NCI-H345 treated with DMSO at 0.1 percent for 48 hours (cell line): ENCODE measurements at regions not wholly inside any gene's neighbourhood (a gene's known extent, or its start where the extent isn't known, plus 50 kb on each side); places are given as distances from the start of the nearest gene placed in this dataset.
"Not testable (repeated sequence)": the region's sequence is repeated elsewhere in the genome, so short reads cannot be mapped to it uniquely, and the experiment has no call there.

Experiments used
- DNase-seq: peaks from one replicate; lab custom pipeline; 2025; ENCODE audit not compliant: unreplicated experiment; lab: John Stamatoyannopoulos, UW

DNA sequence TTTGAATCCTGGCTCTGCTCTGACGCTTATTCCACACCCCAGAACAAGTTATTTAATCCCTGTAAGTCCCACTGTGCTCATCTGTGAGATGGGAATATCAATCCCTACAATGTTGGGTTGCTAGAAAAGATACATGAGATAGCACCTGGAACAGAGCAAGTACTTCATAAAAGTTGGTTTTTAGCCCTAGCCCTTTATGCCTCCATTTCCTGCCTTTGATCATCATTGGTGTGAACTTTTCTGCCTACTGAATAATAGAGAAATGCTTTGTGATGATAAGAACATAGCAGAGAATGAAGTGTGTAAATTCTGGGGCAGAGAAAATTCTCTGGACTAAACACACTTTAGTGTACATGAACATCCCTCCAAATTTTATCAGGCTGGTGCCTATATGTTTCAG lies 90.3 kb upstream of the RANBP6 start:
- no peak for DNase-seq

DNA sequence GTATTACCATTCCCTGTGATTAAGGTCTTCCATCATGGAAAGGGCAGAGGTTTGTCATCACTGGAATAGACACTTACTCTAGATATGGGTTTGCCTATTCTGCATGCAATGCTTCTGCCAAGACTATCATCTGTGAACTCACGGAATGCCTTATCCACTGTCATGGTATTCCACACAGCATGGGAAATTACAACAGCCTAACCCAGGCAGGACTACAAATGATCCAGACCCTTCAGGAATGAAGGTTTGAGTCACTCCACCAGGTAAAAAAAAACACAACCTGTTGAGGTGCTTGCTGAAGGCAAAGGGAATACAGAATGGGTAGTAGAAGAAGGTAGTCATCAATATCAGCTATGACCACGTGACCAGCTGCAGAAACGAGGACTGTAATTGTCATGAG lies 89.0 kb upstream of the RANBP6 start:
- not testable (repeated sequence) for DNase-seq

DNA sequence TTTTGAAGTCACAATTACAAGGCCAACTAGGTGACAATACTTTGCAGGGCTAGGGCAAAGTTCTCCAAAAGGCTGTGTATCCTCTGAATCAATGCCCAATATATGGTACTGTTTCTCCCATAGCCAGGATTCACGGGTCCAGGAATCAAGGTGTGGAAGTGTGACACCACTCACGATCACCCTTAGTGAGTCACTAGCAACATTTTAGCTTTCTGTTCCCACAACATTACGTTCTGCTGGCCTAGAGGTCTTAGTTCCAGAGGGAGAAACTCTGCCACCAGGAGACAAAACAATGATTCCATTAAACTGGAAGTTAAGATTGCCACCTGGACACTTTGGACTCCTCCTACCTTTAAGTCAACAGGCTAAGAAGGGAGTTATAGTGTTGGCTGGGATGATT lies 88.5 kb upstream of the RANBP6 start:
- DNase-seq: not testable (repeated sequence)

GRCh38 chr9:6102336-6102987 lies 87.0 kb upstream of the RANBP6 start:
- not testable (repeated sequence) for DNase-seq

DNA sequence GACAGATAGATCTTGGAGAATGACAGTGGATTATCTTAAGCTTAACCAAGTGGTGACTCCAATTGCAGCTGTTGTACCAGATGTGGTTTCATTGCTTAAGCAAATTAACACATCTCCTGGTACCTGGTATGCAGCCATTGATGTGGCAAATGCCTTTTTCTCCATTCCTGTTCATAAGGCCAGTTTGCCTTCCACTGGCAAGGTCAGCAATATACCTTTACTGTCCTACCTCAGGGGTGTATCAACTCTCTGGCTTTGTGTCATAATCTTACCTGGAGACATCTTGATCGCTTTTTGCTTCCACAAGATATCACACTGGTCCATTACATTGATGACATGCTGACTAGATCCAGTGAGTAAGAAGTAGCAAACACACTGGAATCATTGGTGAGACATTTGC lies 86.3 kb upstream of the RANBP6 start:
- not testable (repeated sequence) for DNase-seq

GRCh38 chr9:6099346-6099745 lies 83.9 kb upstream of the RANBP6 start:
- not testable (repeated sequence) for DNase-seq

DNA sequence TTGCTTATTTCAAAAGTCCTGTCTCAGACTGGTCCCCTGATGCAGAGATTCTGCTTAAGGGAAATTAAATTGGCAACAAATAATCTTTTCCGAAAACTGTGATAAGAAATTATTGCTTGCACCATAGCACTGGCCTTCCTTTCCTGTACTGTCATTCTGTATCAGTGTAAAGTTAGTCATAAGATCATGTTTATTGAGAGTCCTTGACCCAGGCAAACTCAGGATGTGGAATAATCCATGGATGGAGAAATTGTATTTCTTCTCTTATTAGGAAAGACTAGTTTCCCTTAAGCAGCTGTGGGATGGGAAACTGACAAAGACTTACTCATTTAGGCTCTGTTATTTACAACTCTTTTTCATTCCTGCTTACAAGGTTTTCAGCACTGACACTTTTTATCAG lies 83.0 kb upstream of the RANBP6 start:
- no peak for DNase-seq

GRCh38 chr9:6096821-6097220 lies 81.4 kb upstream of the RANBP6 start:
- DNase-seq: no peak

DNA sequence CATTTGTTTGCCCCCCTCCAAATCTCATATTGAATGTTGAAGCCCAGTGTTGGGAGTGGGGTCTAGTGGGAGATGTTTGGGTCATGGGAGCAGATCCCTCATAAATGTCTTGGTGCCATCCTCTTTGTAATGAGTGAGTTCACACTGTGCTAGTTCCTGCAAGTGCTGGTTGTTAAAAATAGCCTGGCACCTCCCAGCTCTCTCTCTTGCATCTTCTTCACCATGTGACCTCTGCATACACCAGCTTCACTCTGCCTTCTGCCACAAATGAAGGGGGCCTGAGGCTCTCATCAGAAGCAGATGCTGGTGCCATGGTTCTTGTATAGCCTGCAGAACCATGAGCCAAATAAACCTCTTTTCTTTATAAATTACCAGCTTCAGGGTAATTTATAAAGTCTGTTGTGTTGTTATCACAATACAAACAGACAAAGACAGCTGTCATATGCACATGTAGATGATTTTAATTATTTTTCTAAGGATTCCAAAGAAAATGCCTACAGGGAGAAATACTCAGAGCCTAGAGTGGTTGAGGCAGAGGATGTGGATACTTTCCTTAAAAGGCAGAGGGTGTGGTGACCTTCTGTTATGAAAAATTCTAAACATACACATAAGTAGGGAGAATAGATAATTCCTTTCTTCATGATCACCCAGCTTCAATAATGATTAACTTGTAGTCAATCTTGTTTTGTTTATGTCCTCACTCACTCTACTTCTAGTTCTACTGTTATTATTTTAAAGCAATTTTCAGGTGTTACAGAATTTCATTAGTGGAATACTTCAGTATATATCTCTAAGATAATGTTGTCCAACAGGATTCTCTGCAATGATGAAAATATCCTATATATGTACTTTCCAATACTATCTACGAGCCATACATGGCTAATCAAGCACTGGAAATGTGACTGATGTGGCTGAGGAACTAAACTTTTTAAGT lies 75.1 kb upstream of the RANBP6 start:
- DNase-seq: no peak

DNA sequence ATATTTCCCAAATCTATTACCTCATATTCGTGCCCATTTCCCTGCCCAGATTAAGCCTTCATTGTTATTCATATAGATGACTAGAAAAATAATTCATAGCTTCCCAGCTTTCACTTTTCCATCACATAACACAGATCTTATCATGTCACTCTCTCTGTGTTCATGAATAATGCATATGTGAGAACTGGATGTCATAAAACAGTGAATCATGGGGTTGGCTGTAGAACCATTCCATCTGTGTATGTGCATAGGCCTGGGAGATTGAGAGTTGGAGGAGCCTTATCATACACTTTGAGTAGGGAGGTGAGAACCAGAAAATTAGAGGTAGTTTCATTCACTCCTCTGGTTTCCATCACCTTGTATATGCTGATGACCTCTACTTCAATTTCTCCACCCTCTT lies 73.9 kb upstream of the RANBP6 start:
- no peak for DNase-seq

- no peak for DNase-seq
These were observed 70.7 kb upstream of the RANBP6 start for GRCh38 chr9:6086006-6086655.

DNA sequence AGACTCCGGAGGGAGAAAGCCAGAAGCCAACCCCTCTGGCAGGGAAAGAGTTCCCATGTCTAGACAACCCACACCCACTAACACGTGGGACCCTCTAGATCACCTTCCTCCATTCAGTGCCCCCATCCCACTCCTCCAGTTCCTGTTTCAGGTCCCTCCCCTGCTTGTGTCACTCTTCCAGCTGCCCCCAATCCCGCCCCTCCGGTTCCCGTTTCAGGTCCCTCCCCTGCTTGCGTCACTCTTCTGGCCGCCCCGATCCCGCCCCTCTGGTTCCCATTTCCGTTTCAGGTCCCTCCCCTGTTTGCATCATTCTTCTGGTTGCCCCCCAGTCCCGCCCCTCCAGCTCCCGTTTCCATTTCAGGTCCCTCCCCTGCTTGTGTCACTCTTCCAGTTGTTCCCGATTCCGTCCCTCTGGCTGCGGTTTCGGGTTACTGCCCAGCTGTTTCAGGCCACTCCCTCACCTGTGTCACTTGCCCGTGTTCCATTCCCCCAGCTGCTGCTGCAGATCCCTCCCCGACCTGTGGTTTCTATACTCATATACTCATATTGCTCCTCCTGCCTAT lies 64.8 kb upstream of the RANBP6 start:
- peak; percentile 84 for DNase-seq

GRCh38 chr9:6079386-6079785 lies 64.0 kb upstream of the RANBP6 start:
- no peak for DNase-seq

- DNase-seq: no peak
These were observed 63.1 kb upstream of the RANBP6 start for GRCh38 chr9:6078382-6079105.

DNA sequence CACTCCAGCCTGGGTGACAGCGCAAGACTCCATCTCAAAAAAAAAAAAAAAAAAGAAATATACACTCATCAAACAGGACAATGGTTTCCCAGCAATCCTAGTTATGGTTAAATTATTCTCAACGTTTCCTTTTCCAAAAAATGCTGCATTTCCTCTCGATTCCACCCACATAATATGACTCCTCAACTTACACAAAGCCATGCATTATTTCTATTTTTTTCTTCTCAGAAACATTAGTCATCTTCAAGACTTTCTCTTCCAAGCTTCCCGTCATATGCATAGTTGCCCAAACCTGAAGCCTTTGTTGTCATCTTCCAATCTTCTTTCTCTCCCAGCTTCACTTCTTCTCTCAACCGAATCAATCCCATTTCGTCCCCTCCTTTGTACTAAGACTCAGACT lies 61.4 kb upstream of the RANBP6 start:
- no peak for DNase-seq

DNA sequence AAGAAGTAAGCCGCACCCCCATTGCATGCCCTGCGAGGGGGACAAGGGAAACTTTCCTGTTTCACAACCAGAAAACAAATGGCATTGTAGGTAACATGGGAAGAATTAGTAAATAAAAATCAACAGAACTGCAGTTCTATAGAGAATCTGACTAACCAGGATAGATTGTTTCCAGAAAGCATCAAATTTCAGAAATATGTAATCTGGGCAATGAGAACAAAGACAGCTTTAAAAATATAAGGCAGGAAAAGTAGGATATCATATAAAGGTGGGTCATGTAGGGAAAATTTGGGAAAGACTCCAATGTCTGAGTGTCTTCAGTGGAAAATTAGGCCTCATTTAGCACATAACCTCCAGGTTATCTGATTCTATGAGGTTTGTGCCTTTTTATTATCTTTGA lies 58.3 kb upstream of the RANBP6 start:
- no peak for DNase-seq

DNA sequence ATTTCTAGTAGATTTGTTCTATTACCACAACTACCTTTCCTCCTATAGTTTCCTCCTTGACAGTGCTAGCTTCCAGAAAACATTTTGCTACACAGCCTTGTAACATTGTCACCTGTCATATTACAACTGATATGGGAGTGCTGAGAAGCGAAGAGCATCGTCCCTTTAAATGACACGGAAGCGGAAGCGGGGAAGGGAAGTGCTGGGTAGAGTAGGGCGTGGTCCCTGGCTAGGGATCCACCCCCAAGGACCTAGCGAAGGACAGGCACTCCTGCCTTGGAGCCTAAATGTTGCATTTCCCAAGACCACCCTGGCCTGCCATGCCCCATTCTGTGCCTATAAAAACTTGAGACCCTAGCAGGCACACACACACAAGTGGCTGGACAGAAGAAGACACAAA lies 57.4 kb upstream of the RANBP6 start:
- no peak for DNase-seq

DNA sequence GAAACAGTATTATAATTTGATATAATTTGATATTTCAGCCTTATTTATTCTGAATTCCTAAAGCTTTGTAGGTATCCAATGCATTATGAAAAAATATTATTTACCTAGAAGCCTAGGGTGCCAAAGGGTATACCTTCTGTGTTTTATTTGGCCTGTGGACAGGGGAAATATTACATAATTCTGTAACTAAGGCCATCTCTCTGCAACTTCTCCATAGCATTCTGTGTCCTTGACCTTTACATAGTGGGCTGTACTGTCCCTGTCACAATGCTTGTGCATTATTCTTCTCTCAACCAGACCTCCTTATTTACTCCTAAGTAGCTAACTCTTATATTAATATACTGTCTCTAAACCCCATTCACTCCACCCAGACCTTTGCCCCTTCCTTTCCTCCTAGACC lies 57.0 kb upstream of the RANBP6 start:
- no peak for DNase-seq

DNA sequence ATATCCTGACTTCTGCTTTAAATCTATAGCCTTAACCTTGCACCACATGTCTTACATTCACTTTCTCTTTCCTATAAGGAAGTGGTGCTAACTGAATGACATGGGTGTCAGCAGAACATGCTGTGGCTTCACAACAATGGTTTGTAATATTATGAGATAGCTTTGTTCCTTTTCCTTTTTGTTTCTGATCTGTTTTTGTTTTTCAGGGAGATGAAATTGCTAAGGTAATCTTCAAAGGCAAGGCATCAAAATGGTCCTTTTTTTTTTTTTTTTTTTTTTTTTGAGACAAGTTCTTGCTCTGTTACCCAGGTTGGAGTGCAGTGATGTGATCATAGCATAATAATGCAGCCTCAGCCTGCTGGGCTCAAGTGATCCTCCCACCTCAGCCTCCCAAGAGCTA lies 53.6 kb upstream of the RANBP6 start:
- no peak for DNase-seq

DNA sequence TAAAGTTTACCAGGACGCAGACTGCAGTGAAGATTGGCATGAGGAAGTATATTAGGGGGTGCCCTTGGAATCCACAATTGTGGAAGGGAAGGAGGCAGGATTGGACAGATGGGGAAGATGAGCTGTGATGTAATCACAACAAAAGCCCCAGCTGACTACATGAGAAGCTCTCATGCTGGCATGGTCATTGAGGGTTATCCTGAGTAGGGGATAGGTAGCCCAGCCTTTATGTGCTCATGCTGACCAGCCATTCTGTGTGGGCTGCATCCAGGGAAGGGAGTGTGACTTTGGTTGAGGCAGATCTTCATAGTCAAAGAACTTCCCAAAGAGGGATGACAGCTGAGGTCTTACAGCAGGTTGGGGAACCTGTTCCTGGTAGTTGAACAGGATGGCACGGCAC lies 52.0 kb upstream of the RANBP6 start:
- DNase-seq: no peak
